SK-N-SH (cell line): ENCODE measurements at regions not wholly inside any gene's neighbourhood (a gene's known extent, or its start where the extent isn't known, plus 50 kb on each side); places are given as distances from the start of the nearest gene placed in this dataset.
A peak's percentile ranks its signal among the peaks of the same experiment; 100 is the strongest.

ENCODE experiments used
- CTCF ChIA-PET: fragments of 300-600, 350-600 bp; formaldehyde crosslinking; extraction: SDS; loops from one replicate; lab custom pipeline; 2021; lab: Yijun Ruan, JAX
- POLR2A ChIA-PET: fragments of 350-600 bp; sonication (Branson Sonifier 250); formaldehyde crosslinking; extraction: SDS; loops from one replicate; lab custom pipeline; 2020; ENCODE audit warnings: antibody characterized with exemption, inconsistent platforms; lab: Yijun Ruan, JAX
- DNase-seq: peaks from one replicate; pipeline ENCODE4 v3.0.0; 2012
- H2AFZ ChIP-seq: fragments of 200-600 bp; sonication (generic); 2 replicates; pipeline ENCODE4 v1.8.1; 2016; ENCODE audit warnings: antibody characterized with exemption, mild to moderate bottlenecking, low read depth
- H3F3A ChIP-seq: fragments of 200-600 bp; sonication (generic); replicated peaks from 2 replicates; pipeline ENCODE3; 2016; ENCODE audit warnings: antibody characterized with exemption, mild to moderate bottlenecking; ENCODE audit not compliant: insufficient read depth
- H3K27ac ChIP-seq, 2 experiments: fragments of 200-500 bp in 1 of 2; fragments of 200-600 bp in 1 of 2; sonication (Bioruptor generic) in 1 of 2; sonication (generic), shearing (Covaris generic) in 1 of 2; 2 replicates each; pipeline versions ENCODE4 v1.5.1 to v1.6.1; 2014 to 2016; ENCODE audit warnings: low read depth in 2 of 2, inconsistent platforms in 1 of 2, low read length in 1 of 2, mild to moderate bottlenecking in 1 of 2, mixed read lengths in 1 of 2
- H3K27me3 ChIP-seq: fragments of 200-600 bp; sonication (generic), shearing (Covaris generic); 2 replicates; pipeline ENCODE4 v1.6.1; 2016; ENCODE audit warnings: mixed run types; ENCODE audit not compliant: insufficient read depth
- H3K36me3 ChIP-seq, 2 experiments: fragments of 200-500 bp in 1 of 2; fragments of 200-600 bp in 1 of 2; sonication (Bioruptor generic) in 1 of 2; sonication (generic) in 1 of 2; replicated peaks in 1 of 2; 2 replicates each; pipeline versions ENCODE3 to v1.5.1; 2014 to 2016; ENCODE audit warnings: low read length in 1 of 2, mild to moderate bottlenecking in 1 of 2; ENCODE audit not compliant: insufficient read depth in 2 of 2, control insufficient read depth in 1 of 2
- H3K4me1 ChIP-seq, 2 experiments: fragments of 200-500 bp in 1 of 2; fragments of 200-600 bp in 1 of 2; sonication (Bioruptor generic) in 1 of 2; sonication (generic), shearing (Covaris generic) in 1 of 2; 2 replicates each; pipeline versions ENCODE4 v1.5.1 to v1.6.1; 2014 to 2016; ENCODE audit warnings: low read depth in 1 of 2, low read length in 1 of 2, mixed run types in 1 of 2; ENCODE audit not compliant: insufficient read depth in 2 of 2, control insufficient read depth in 1 of 2
- H3K4me2 ChIP-seq: fragments of 200-600 bp; sonication (generic), shearing (Covaris generic); 2 replicates; pipeline ENCODE4 v1.6.1; 2017; ENCODE audit warnings: mixed run types
- H3K4me3 ChIP-seq, 2 experiments: fragments of 200-500 bp in 1 of 2; fragments of 200-600 bp in 1 of 2; sonication (Bioruptor generic) in 1 of 2; sonication (generic), shearing (Covaris generic) in 1 of 2; 2 replicates each; pipeline versions ENCODE4 v1.5.1 to v1.8.1; 2014 to 2016; ENCODE audit warnings: low read depth in 2 of 2, inconsistent platforms in 1 of 2, low read length in 1 of 2, mild to moderate bottlenecking in 1 of 2, mixed read lengths in 1 of 2, moderate library complexity in 1 of 2
- H3K79me2 ChIP-seq: fragments of 200-600 bp; sonication (generic); 2 replicates; pipeline ENCODE4 v1.8.1; 2017; ENCODE audit warnings: mild to moderate bottlenecking; ENCODE audit not compliant: insufficient read depth
- H3K9ac ChIP-seq: fragments of 200-600 bp; sonication (generic); 2 replicates; pipeline ENCODE4 v1.6.1; 2017; ENCODE audit warnings: mixed run types
- H3K9me2 ChIP-seq: fragments of 200-600 bp; sonication (generic); 2 replicates; pipeline ENCODE4 v1.6.1; 2017; ENCODE audit warnings: mixed run types
- H3K9me3 ChIP-seq: fragments of 200-600 bp; sonication (generic); 2 replicates; pipeline ENCODE4 v1.6.1; 2017; ENCODE audit warnings: mixed run types, mild to moderate bottlenecking, moderate library complexity
- H4K20me1 ChIP-seq: fragments of 200-600 bp; sonication (generic); 2 replicates; pipeline ENCODE4 v1.6.1; 2017; ENCODE audit warnings: mild to moderate bottlenecking, mixed run types; ENCODE audit not compliant: insufficient read depth
- CHD2 ChIP-seq: fragments of 150-350 bp; IDR thresholded peaks from 2 replicates; pipeline ENCODE4 v1.6.1; 2018; ENCODE audit warnings: low read length; ENCODE audit not compliant: partially characterized antibody
- ELF1 ChIP-seq: IDR thresholded peaks from 2 replicates; pipeline ENCODE4 v1.4.0; 2012
- EP300 ChIP-seq, 2 experiments: IDR thresholded peaks; 2 replicates each; pipeline versions ENCODE4 v1.4.0 to v1.6.1; 2012; ENCODE audit warnings: borderline replicate concordance in 1 of 2, low read depth in 1 of 2, low read length in 1 of 2
- EZH2phosphoT487 ChIP-seq: fragments of 200-600 bp; sonication (generic); IDR thresholded peaks from 2 replicates; pipeline ENCODE4 v1.6.1; 2017; ENCODE audit warnings: low read depth, mixed run types, mild to moderate bottlenecking, antibody characterized with exemption, moderate library complexity, borderline replicate concordance
- GABPA ChIP-seq: IDR thresholded peaks from 2 replicates; pipeline ENCODE4 v1.4.0; 2012; ENCODE audit warnings: low read depth, mild to moderate bottlenecking
- GATA2 ChIP-seq: sonication (generic); formaldehyde crosslinking; IDR thresholded peaks from 2 replicates; pipeline ENCODE4 v1.5.0; 2020; ENCODE audit warnings: mild to moderate bottlenecking, missing genetic modification reagents
- MEF2A ChIP-seq: IDR thresholded peaks from 2 replicates; pipeline ENCODE4 v1.4.0; 2012; ENCODE audit warnings: low read depth, borderline replicate concordance
- POLR2AphosphoS5 ChIP-seq: IDR thresholded peaks from 2 replicates; pipeline ENCODE4 v1.6.1; 2012; ENCODE audit warnings: low read depth, low read length
- RAD21 ChIP-seq: IDR thresholded peaks from 2 replicates; pipeline ENCODE4 v1.6.1; 2012; ENCODE audit warnings: mild to moderate bottlenecking, low read length
- RCOR1 ChIP-seq: fragments of 150-350 bp; IDR thresholded peaks from 2 replicates; pipeline ENCODE4 v1.6.1; 2017; ENCODE audit warnings: antibody characterized with exemption, low read length
- RFX5 ChIP-seq: IDR thresholded peaks from 2 replicates; pipeline ENCODE4 v1.6.1; 2012; ENCODE audit warnings: mild to moderate bottlenecking, improper control_type of control experiment, low read length
- SMC3 ChIP-seq: IDR thresholded peaks from 2 replicates; pipeline ENCODE4 v1.6.1; 2012; ENCODE audit warnings: low read depth, low read length, improper control_type of control experiment
- WGBS: methylation state at CpG from one replicate; pipeline ENCODE4 v1.1.6; 2017; ENCODE audit warnings: low lambda C conversion rate; 5-methylcytosine and 5-hydroxymethylcytosine counted together
- TF ChIP-seq, protein P1 (sequence below): fragments of 200-600 bp; sonication (generic); IDR thresholded peaks from 2 replicates; pipeline ENCODE4 v1.6.1; 2017; ENCODE audit warnings: antibody characterized with exemption, mild to moderate bottlenecking, moderate library complexity
- TF ChIP-seq, protein P2 (sequence below): IDR thresholded peaks from 2 replicates; pipeline ENCODE4 v1.4.0; 2012; ENCODE audit warnings: low read depth, borderline replicate concordance
- TF ChIP-seq, protein P3 (sequence below): IDR thresholded peaks from 2 replicates; pipeline ENCODE4 v1.6.1; 2012; ENCODE audit warnings: mild to moderate bottlenecking, low read depth, low read length, moderate library complexity
- TF ChIP-seq, protein P4 (sequence below): fragments of 150-350 bp; IDR thresholded peaks from 2 replicates; pipeline ENCODE4 v1.6.1; 2016; ENCODE audit warnings: mild to moderate bottlenecking, low read depth, low read length

DNA sequence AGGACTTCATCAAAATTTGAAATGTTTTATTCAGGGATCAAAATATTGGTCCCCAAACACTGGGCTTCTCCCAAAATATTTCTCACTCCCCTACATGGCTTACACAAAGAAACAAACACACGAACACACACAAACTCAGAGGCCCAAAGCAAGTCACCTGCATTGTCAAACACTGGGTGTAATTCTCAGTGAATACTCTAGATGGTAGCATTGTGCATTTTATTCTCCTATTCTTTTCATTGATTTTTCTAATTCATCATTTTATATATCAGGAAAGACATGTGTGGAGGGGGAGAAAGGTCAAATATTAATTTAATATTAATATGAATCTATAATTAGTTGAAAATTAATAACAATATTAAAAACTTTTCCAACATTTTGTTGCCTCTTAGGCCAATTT lies 72.3 kb upstream of the TNMD start:
- Histone ChIP-seq H3K27me3 (no peaks in the 10 kb centered on the region; the same call in 1 of the 2 replicates), H3K4me1 (no peaks in the 10 kb centered on the region), H2AFZ (no peak overlapping the region), H3K9me3 (no peaks in the 10 kb centered on the region), H4K20me1 (no peaks in the 10 kb centered on the region), H3K4me3 (no peak overlapping the region), H3K79me2 (no peaks in the 10 kb centered on the region), H3F3A (no peaks in the 10 kb centered on the region), H3K27ac (no peak overlapping the region), H3K4me2 (no peak overlapping the region), H3K9me2 (no peaks in the 10 kb centered on the region), H3K36me3 (no peaks in the 10 kb centered on the region), H3K9ac (no peak overlapping the region)
- WGBS: 4% methylated on average over 1 of the region's 1 CpG
- DNase-seq: peak; percentile 32
- TF ChIP-seq, protein P1, sequence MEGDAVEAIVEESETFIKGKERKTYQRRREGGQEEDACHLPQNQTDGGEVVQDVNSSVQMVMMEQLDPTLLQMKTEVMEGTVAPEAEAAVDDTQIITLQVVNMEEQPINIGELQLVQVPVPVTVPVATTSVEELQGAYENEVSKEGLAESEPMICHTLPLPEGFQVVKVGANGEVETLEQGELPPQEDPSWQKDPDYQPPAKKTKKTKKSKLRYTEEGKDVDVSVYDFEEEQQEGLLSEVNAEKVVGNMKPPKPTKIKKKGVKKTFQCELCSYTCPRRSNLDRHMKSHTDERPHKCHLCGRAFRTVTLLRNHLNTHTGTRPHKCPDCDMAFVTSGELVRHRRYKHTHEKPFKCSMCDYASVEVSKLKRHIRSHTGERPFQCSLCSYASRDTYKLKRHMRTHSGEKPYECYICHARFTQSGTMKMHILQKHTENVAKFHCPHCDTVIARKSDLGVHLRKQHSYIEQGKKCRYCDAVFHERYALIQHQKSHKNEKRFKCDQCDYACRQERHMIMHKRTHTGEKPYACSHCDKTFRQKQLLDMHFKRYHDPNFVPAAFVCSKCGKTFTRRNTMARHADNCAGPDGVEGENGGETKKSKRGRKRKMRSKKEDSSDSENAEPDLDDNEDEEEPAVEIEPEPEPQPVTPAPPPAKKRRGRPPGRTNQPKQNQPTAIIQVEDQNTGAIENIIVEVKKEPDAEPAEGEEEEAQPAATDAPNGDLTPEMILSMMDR: peak; percentile 62
- TF ChIP-seq RAD21 (peak; percentile 54), GATA2 (CRISPR knock-in tag) (no peak), SMC3 (peak; percentile 5; the same call in 1 of the 2 replicates)
- CTCF ChIA-PET: interaction anchor here (0.6 to 2.1 kb wide), 21 partner anchors 9 to 692 kb away, joined by 3 to 11 read pairs (median 4); partner anchors contain the start of genes SRPX2 and TSPAN6
- POLR2A ChIA-PET: no interaction called here

DNA sequence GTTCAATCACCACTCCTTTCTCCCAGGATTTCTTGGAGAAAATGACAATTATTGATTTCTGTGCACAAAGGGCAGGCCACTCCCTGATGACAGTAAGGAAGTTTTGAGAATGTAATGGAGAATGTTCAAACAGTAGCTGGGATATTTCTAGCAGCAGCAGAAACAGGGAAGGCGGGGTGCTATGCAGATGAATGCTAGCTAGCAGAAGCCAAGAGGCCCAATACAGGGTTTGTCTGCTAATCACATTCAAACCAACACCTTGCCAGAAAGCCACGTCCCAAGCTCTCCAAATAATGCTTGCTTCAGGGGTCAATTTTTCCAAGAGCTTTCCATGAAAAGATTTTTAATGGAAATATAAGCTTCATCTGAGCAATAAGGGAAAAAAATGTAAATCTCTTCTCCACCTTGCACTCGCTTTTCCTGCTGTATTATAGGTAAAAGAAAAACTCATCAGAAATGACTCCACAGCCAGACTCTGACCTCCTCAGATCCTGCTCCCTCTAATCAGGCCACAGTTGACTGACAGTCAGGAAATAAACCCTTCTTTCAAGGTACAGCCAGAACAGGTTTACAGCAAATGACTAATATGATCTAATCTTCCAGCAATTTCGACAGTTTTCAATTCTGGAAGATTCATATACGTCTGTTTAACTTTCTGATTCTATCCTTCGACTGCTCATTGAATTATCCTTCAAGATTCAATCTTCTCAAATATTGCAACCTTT lies 84.7 kb upstream of the PCDH19 start:
- Histone ChIP-seq H2AFZ (no peak overlapping the region), H3K9ac (no peak overlapping the region), H3K27ac (no peak overlapping the region), H4K20me1 (no peaks in the 10 kb centered on the region), H3K4me3 (no peak overlapping the region), H3K36me3 (no peaks in the 10 kb centered on the region), H3K27me3 (peaks cover 14% of the 10 kb centered on the region; the same call in 1 of the 2 replicates), H3K9me3 (no peaks in the 10 kb centered on the region), H3K9me2 (no peaks in the 10 kb centered on the region), H3K79me2 (no peaks in the 10 kb centered on the region), H3F3A (no peaks in the 10 kb centered on the region), H3K4me1 (no peaks in the 10 kb centered on the region), H3K4me2 (no peak overlapping the region)
- DNase-seq: no peak
- ChIA-PET CTCF (interaction anchor here (1.1 to 1.4 kb wide), 2 partner anchors 17 to 19 kb away, joined by 3 to 4 read pairs; no protein-coding TSS in a partner anchor), POLR2A (no interaction called here)
- TF ChIP-seq RFX5 (no peak), POLR2AphosphoS5 (no peak), EP300 (IDR thresholded peaks at IDR 0.05; ENCODE audit: borderline replicate concordance in 1 of 2, low read depth in 1 of 2, low read length in 1 of 2) (no peak), CHD2 (no peak), GABPA (no peak), EZH2phosphoT487 (no peak), ELF1 (no peak), RCOR1 (no peak), MEF2A (no peak)
- TF ChIP-seq, protein P2, sequence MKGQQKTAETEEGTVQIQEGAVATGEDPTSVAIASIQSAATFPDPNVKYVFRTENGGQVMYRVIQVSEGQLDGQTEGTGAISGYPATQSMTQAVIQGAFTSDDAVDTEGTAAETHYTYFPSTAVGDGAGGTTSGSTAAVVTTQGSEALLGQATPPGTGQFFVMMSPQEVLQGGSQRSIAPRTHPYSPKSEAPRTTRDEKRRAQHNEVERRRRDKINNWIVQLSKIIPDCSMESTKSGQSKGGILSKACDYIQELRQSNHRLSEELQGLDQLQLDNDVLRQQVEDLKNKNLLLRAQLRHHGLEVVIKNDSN: no peak
- TF ChIP-seq, protein P3, sequence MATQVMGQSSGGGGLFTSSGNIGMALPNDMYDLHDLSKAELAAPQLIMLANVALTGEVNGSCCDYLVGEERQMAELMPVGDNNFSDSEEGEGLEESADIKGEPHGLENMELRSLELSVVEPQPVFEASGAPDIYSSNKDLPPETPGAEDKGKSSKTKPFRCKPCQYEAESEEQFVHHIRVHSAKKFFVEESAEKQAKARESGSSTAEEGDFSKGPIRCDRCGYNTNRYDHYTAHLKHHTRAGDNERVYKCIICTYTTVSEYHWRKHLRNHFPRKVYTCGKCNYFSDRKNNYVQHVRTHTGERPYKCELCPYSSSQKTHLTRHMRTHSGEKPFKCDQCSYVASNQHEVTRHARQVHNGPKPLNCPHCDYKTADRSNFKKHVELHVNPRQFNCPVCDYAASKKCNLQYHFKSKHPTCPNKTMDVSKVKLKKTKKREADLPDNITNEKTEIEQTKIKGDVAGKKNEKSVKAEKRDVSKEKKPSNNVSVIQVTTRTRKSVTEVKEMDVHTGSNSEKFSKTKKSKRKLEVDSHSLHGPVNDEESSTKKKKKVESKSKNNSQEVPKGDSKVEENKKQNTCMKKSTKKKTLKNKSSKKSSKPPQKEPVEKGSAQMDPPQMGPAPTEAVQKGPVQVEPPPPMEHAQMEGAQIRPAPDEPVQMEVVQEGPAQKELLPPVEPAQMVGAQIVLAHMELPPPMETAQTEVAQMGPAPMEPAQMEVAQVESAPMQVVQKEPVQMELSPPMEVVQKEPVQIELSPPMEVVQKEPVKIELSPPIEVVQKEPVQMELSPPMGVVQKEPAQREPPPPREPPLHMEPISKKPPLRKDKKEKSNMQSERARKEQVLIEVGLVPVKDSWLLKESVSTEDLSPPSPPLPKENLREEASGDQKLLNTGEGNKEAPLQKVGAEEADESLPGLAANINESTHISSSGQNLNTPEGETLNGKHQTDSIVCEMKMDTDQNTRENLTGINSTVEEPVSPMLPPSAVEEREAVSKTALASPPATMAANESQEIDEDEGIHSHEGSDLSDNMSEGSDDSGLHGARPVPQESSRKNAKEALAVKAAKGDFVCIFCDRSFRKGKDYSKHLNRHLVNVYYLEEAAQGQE: no peak
- TF ChIP-seq, protein P4, sequence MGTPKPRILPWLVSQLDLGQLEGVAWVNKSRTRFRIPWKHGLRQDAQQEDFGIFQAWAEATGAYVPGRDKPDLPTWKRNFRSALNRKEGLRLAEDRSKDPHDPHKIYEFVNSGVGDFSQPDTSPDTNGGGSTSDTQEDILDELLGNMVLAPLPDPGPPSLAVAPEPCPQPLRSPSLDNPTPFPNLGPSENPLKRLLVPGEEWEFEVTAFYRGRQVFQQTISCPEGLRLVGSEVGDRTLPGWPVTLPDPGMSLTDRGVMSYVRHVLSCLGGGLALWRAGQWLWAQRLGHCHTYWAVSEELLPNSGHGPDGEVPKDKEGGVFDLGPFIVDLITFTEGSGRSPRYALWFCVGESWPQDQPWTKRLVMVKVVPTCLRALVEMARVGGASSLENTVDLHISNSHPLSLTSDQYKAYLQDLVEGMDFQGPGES: no peak
- WGBS: 1% methylated on average over 6 of the region's 6 CpGs
